Activated CD8-positive, alpha-beta memory T cell treated with anti-CD3 and anti-CD28 coated beads, Interleukin-2, amount 50 U/mL, for 1 hour (primary cell): ENCODE measurements at regions not wholly inside any gene's neighbourhood (a gene's known extent, or its start where the extent isn't known, plus 50 kb on each side); places are given as distances from the start of the nearest gene placed in this dataset.
"Not testable (repeated sequence)": the region's sequence is repeated elsewhere in the genome, so short reads cannot be mapped to it uniquely, and the experiment has no call there.

ENCODE experiments used
- DNase-seq: peaks from one replicate; pipeline ENCODE4 v3.0.0-alpha.2; 2020; ENCODE audit errors: extremely low read depth

DNA sequence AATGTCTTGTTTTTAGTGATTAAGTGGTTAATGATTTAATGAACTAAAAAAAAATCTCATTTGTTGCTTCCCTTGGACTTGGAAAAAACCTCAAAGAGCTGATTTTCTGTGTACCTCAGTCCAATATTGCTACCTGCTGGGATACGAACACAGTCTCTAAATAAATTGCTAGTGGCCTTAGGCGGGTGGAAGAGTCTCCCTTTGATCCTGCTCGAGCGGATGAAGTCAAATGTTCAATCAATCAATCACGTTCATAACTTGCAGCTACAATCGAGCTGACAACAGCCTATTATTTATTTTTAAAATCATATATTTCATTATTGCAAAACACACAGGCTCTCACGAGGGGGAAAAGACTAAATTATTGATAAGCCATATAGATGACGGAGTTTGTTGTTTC is 57.3 kb upstream of the HABP2 start:
- DNase-seq: no peak

- DNase-seq: no peak
Measured at GRCh38 chr10:113496111-113497109, 56.4 kb upstream of the HABP2 start.

DNA sequence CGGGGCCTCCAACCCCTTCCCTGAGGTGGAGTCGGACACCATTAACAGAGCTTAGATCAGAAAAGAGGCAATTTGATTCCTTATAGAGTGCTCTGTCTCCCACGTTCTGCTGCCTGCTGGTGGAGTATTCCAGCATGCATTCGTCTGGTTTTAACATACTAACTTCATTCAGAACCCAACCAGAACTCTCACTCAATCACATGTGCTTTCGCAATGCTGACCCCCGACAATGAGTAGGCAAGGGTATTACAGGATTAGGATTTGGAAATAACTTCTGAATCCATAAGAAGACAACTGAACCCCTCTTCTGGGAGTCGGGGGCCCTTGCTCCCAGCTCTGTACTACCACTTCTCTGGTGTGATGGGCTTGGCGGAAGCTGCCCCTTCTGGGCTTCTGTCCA is 55.7 kb upstream of the HABP2 start:
- DNase-seq: no peak

- DNase-seq: no peak
Measured at GRCh38 chr10:113498997-113499396, 53.9 kb upstream of the HABP2 start.

GRCh38 chr10:113499806-113500205 is 53.0 kb upstream of the HABP2 start:
- DNase-seq: no peak

- DNase-seq: not testable (repeated sequence)
Measured at GRCh38 chr10:113501031-113501430, 51.8 kb upstream of the HABP2 start.
